ENCODE measurements at regions not wholly inside any gene's neighbourhood (a gene's known extent, or its start where the extent isn't known, plus 50 kb on each side); places are given as distances from the start of the nearest gene placed in this dataset.
"Not testable (repeated sequence)": the region's sequence is repeated elsewhere in the genome, so short reads cannot be mapped to it uniquely, and the experiment has no call there.

DNA sequence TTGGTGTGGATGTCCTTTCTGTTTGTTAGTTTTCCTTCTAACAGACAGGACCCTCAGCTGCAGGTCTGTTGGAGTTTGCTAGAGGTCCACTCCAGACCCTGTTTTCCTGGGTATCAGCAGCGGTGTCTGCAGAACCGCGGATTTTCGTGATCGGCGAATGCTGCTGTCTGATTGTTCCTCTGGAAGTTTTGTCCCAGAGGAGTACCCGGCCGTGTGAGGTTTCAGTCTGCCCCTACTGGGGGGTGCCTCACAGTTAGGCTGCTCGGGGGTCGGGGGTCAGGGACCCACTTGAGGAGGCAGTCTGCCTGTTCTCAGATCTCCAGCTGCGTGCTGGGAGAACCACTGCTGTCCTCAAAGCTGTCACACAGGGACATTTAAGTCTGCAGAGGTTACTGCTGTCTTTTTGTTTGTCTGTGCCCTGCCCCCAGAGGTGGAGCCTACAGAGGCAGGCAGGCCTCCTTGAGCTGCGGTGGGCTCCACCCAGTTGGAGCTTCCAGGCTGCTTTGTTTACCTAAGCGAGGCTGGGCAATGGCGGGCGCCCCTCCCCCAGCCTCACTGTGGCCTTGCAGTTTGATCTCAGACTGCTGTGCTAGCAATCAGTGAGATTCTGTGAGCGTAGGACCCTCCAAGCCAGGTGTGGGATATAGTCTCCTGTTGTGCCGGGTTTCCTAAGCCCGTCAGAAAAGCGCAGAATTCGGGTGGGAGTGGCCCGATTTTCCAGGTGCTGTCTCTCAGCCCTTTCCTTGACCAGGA is 345.2 kb downstream of the PTH2R start:
- ATAC-seq (ENCODE audit: low FRiP score); H3K9me3 ChIP-seq (ENCODE audit: control insufficient read depth, low read length); H3K27me3 ChIP-seq (ENCODE audit: control insufficient read depth in 1 of 2, insufficient read depth in 2 of 2, low read length in 1 of 2); intact Hi-C loops (cut with DNase I); H3K27ac ChIP-seq (ENCODE audit: low read depth in 1 of 2, low read length in 2 of 2); H3K36me3 ChIP-seq (ENCODE audit: control insufficient read depth in 1 of 2, insufficient read depth in 2 of 2, low read length in 1 of 2); H3K4me3 ChIP-seq (ENCODE audit: low read length in 2 of 2); H3K4me1 ChIP-seq (ENCODE audit: control insufficient read depth in 1 of 2, insufficient read depth in 2 of 2, low read length in 2 of 2): not testable (repeated sequence)
- WGBS, 2 donors: 88 to 89% methylated on average over 21 of the region's 21 CpGs
- peak in 1 of 2 donors; percentile 53 for DNase-seq

DNA sequence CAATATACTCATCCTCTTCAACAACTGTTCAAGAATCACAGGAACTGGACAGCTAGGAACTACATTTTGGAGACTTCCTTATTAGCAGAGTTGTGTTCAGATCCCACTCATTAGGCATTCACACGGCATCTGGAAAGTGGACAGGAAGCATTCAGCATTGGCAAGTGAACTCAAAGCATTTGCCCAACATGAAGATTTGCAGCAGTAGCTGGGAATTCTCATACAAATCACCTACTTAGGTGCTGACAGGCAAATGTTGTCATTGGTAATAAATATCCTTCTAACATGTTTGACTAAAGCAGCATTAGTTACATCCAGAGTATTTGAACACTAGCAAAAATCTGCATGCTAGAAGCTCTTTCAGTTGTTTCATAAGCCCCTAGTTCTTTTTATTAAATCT is 350.8 kb downstream of the PTH2R start:
- H3K4me1 ChIP-seq (ENCODE audit: control insufficient read depth in 1 of 2, insufficient read depth in 2 of 2, low read length in 2 of 2): no peaks in the 10 kb centered on the region
- no peak overlapping the region for H3K4me3 ChIP-seq (ENCODE audit: low read length in 2 of 2)
- 13 to 33% methylated on average over 1 of the region's 1 CpG for WGBS, 2 donors
- no peaks in the 10 kb centered on the region for H3K36me3 ChIP-seq (ENCODE audit: control insufficient read depth in 1 of 2, insufficient read depth in 2 of 2, low read length in 1 of 2)
- H3K9me3 ChIP-seq (ENCODE audit: control insufficient read depth, low read length): no peaks in the 10 kb centered on the region
- H3K27ac ChIP-seq (ENCODE audit: low read depth in 1 of 2, low read length in 2 of 2): no peak overlapping the region
- intact Hi-C loops (cut with DNase I): no loop called here
- no peak for ATAC-seq (ENCODE audit: low FRiP score)
- no peaks in the 10 kb centered on the region for H3K27me3 ChIP-seq (ENCODE audit: control insufficient read depth in 1 of 2, insufficient read depth in 2 of 2, low read length in 1 of 2)
- no peak for DNase-seq

DNA sequence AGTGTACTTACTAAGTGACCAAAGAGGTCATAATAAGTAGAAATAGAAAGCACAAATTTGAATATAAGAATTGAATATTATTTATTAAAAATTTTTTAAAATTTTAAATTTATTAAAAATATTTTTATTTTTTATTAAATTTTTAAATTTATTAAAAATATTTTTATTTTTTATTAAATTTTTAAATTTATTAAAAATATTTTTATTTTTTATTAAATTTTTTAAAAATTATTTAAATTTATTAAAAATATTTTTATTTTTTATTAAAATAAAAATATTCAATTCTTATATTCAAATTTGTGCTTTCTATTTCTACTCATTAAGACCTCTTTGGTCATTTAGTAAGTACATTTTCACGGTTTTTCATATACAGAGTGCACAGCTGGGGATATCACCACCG is 366.5 kb downstream of the PTH2R start:
- H3K36me3 ChIP-seq (ENCODE audit: control insufficient read depth in 1 of 2, insufficient read depth in 2 of 2, low read length in 1 of 2); H3K9me3 ChIP-seq (ENCODE audit: control insufficient read depth, low read length); ATAC-seq (ENCODE audit: low FRiP score); intact Hi-C loops (cut with DNase I); H3K4me3 ChIP-seq (ENCODE audit: low read length in 2 of 2); H3K27ac ChIP-seq (ENCODE audit: low read depth in 1 of 2, low read length in 2 of 2); H3K27me3 ChIP-seq (ENCODE audit: control insufficient read depth in 1 of 2, insufficient read depth in 2 of 2, low read length in 1 of 2); H3K4me1 ChIP-seq (ENCODE audit: control insufficient read depth in 1 of 2, insufficient read depth in 2 of 2, low read length in 2 of 2); DNase-seq: not testable (repeated sequence)
- WGBS, 2 donors: 90 to 92% methylated on average over 2 of the region's 2 CpGs

DNA sequence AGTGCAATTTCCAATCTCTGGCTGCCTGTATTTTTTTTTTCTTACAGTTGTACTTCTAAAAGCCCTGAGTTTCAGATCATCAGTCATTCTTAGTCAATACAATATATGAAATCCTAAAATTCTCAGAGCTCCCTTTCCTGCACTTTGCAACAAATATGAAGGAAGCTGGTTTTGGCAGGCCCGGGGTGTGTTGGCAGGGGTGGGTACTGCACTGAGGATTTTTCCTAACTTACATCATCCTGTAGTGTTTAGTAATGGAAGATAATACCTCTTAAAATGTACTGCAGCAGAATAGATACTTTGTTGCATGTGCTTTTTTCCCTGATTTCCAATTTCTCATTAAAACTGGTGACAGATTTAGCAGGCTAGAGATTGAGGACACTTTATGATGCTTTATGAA is 374.6 kb downstream of the PTH2R start:
- Histone ChIP-seq H3K9me3 (ENCODE audit: control insufficient read depth, low read length) (no peaks in the 10 kb centered on the region), H3K27ac (ENCODE audit: low read depth in 1 of 2, low read length in 2 of 2) (no peak overlapping the region), H3K27me3 (ENCODE audit: control insufficient read depth in 1 of 2, insufficient read depth in 2 of 2, low read length in 1 of 2) (no peaks in the 10 kb centered on the region), H3K4me3 (ENCODE audit: low read length in 2 of 2) (no peak overlapping the region), H3K36me3 (ENCODE audit: control insufficient read depth in 1 of 2, insufficient read depth in 2 of 2, low read length in 1 of 2) (no peaks in the 10 kb centered on the region), H3K4me1 (ENCODE audit: control insufficient read depth in 1 of 2, insufficient read depth in 2 of 2, low read length in 2 of 2) (no peaks in the 10 kb centered on the region)
- ATAC-seq (ENCODE audit: low FRiP score) (no peak), DNase-seq (no peak)
- intact Hi-C loops (cut with DNase I): no loop called here
- WGBS, 2 donors: 19 to 33% methylated on average over 1 of the region's 1 CpG

DNA sequence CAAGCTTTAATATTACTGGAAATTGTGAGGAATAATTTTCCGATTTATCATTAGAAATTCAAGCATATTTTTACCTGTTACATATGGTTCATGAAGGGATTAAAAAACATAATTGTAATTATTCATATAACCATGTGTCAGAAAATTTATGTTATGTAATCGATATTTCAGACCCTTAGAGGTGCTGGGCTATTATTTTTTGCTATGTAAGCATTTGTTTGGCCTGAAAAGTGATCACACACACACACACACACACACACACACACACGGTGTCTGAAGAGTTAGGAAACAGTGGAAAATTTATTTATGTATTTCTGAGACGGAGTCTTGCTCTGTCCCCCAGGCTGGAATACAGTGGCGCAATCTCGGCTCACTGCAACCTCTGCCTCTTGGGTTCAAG is 375.5 kb downstream of the PTH2R start:
- Histone ChIP-seq H3K9me3 (ENCODE audit: control insufficient read depth, low read length) (no peaks in the 10 kb centered on the region), H3K36me3 (ENCODE audit: control insufficient read depth in 1 of 2, insufficient read depth in 2 of 2, low read length in 1 of 2) (no peaks in the 10 kb centered on the region), H3K4me3 (ENCODE audit: low read length in 2 of 2) (no peak overlapping the region), H3K27me3 (ENCODE audit: control insufficient read depth in 1 of 2, insufficient read depth in 2 of 2, low read length in 1 of 2) (no peaks in the 10 kb centered on the region), H3K27ac (ENCODE audit: low read depth in 1 of 2, low read length in 2 of 2) (no peak overlapping the region), H3K4me1 (ENCODE audit: control insufficient read depth in 1 of 2, insufficient read depth in 2 of 2, low read length in 2 of 2) (no peaks in the 10 kb centered on the region)
- DNase-seq (no peak), ATAC-seq (ENCODE audit: low FRiP score) (no peak)
- WGBS, 2 donors: 55 to 89% methylated on average over 6 of the region's 6 CpGs
- intact Hi-C loops (cut with DNase I): no loop called here

DNA sequence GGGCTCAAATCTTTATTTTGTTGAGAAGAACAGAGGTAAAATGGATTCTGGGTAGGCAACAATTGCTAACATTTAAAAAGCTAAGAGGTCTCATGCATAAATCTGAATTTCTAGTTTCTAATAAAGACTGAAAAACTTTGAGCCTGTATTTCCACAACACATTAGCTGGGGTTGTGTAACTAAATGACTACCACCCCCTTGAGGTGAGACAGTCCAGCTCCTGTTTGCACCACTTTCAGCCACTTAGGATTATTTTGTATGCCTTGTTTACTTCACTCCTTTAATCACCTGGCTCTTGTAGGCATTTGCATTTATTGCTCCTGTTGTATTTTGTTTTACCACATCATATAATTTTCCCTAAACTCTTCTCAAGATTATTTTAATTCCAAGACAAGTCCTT is 376.6 kb downstream of the PTH2R start:
- no peaks in the 10 kb centered on the region for H3K4me1 ChIP-seq (ENCODE audit: control insufficient read depth in 1 of 2, insufficient read depth in 2 of 2, low read length in 2 of 2)
- H3K27me3 ChIP-seq (ENCODE audit: control insufficient read depth in 1 of 2, insufficient read depth in 2 of 2, low read length in 1 of 2): no peaks in the 10 kb centered on the region
- H3K27ac ChIP-seq (ENCODE audit: low read depth in 1 of 2, low read length in 2 of 2): no peak overlapping the region
- DNase-seq (no peak), ATAC-seq (ENCODE audit: low FRiP score) (no peak)
- intact Hi-C loops (cut with DNase I): no loop called here
- no peaks in the 10 kb centered on the region for H3K9me3 ChIP-seq (ENCODE audit: control insufficient read depth, low read length)
- H3K36me3 ChIP-seq (ENCODE audit: control insufficient read depth in 1 of 2, insufficient read depth in 2 of 2, low read length in 1 of 2): no peaks in the 10 kb centered on the region
- H3K4me3 ChIP-seq (ENCODE audit: low read length in 2 of 2): no peak overlapping the region

DNA sequence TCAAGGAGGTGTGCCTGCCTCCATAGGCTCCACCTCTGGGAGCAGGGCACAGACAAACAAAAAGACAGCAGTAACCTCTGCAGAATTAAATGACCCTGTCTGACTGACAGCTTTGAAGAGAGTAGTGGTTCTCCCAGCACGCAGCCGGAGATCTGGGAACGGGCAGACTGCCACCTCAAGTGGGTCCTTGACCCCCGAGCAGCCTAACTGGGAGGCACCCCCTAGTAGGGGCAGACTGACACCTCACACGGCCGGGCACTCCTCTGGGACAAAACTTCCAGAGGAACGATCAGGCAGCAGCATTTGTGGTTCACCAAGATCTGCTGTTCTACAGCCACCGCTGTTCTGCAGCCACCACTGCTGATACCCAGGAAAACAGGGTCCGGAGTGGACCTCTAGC is 378.2 kb downstream of the PTH2R start:
- WGBS, 2 donors: 88 to 89% methylated on average over 9 of the region's 9 CpGs
- H3K4me1 ChIP-seq (ENCODE audit: control insufficient read depth in 1 of 2, insufficient read depth in 2 of 2, low read length in 2 of 2); DNase-seq; ATAC-seq (ENCODE audit: low FRiP score); H3K9me3 ChIP-seq (ENCODE audit: control insufficient read depth, low read length); H3K27me3 ChIP-seq (ENCODE audit: control insufficient read depth in 1 of 2, insufficient read depth in 2 of 2, low read length in 1 of 2); H3K36me3 ChIP-seq (ENCODE audit: control insufficient read depth in 1 of 2, insufficient read depth in 2 of 2, low read length in 1 of 2); H3K27ac ChIP-seq (ENCODE audit: low read depth in 1 of 2, low read length in 2 of 2); H3K4me3 ChIP-seq (ENCODE audit: low read length in 2 of 2); intact Hi-C loops (cut with DNase I): not testable (repeated sequence)

DNA sequence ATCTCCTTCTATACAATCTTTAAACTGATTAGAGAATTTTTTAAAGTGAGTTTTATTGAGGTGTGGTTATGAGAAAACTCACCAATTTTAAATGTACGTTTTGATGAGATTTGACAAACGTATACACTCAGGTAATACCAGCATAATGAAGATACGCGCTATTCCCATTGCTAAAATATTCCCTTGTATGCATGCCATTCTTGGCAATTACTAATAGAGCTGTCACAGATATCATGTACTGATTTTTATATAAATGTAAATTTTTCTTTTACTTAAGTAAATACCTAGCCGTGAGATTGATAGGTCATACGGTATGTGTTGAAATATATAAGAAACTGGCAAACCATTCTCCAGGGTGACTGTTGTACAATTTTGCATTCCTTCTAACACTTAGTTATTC is 384.7 kb downstream of the PTH2R start:
- intact Hi-C loops (cut with DNase I): no loop called here
- 52 to 58% methylated on average over 6 of the region's 6 CpGs for WGBS, 2 donors

DNA sequence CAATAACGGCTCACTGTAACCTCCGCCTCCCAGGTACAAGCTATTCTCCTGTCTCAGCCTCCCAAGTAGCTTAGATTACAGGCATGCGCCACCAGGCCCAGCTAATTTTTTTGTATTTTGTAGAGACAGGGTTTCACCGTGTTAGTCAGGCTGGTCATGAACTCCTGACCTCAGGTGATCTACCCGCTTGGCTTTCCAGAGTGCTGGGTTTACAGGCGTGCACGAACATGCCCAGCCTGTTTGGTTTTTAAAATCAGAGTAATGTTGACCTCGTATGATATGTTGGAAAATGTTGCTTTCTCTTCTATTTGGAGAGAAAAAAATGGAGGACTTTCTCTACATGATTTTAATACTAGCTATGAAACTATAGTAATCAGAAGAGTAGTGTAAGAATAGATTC is 386.2 kb downstream of the PTH2R start:
- Histone ChIP-seq H3K27ac (ENCODE audit: low read depth in 1 of 2, low read length in 2 of 2) (no peak overlapping the region), H3K4me1 (ENCODE audit: control insufficient read depth in 1 of 2, insufficient read depth in 2 of 2, low read length in 2 of 2) (no peaks in the 10 kb centered on the region), H3K9me3 (ENCODE audit: control insufficient read depth, low read length) (no peaks in the 10 kb centered on the region), H3K27me3 (ENCODE audit: control insufficient read depth in 1 of 2, insufficient read depth in 2 of 2, low read length in 1 of 2) (no peaks in the 10 kb centered on the region), H3K36me3 (ENCODE audit: control insufficient read depth in 1 of 2, insufficient read depth in 2 of 2, low read length in 1 of 2) (no peaks in the 10 kb centered on the region), H3K4me3 (ENCODE audit: low read length in 2 of 2) (no peak overlapping the region)
- intact Hi-C loops (cut with DNase I): no loop called here
- 82 to 88% methylated on average over 8 of the region's 8 CpGs for WGBS, 2 donors
- no peak for DNase-seq
- ATAC-seq (ENCODE audit: low FRiP score): no peak

More for the DNA sequence above, 384.7 kb downstream of the PTH2R start:
- Histone ChIP-seq H3K36me3 (ENCODE audit: control insufficient read depth in 1 of 2, insufficient read depth in 2 of 2, low read length in 1 of 2) (no peaks in the 10 kb centered on the region), H3K27ac (ENCODE audit: low read depth in 1 of 2, low read length in 2 of 2) (no peak overlapping the region), H3K9me3 (ENCODE audit: control insufficient read depth, low read length) (no peaks in the 10 kb centered on the region), H3K27me3 (ENCODE audit: control insufficient read depth in 1 of 2, insufficient read depth in 2 of 2, low read length in 1 of 2) (no peaks in the 10 kb centered on the region), H3K4me3 (ENCODE audit: low read length in 2 of 2) (no peak overlapping the region), H3K4me1 (ENCODE audit: control insufficient read depth in 1 of 2, insufficient read depth in 2 of 2, low read length in 2 of 2) (no peaks in the 10 kb centered on the region)
- ATAC-seq (ENCODE audit: low FRiP score): no peak
- no peak for DNase-seq

Data from aorta (tissue), 5 donors.